Heart left ventricle (tissue), 13 donors: ENCODE measurements at regions not wholly inside any gene's neighbourhood (a gene's known extent, or its start where the extent isn't known, plus 50 kb on each side); places are given as distances from the start of the nearest gene placed in this dataset.

ENCODE experiments used
- POLR2A ChIP-seq, 2 donors: fragments of 450-650 bp; IDR thresholded peaks; one replicate each; pipeline ENCODE4 v1.6.1; 2017; ENCODE audit warnings: antibody characterized with exemption in 2 of 2, mild to moderate bottlenecking in 2 of 2, moderate library complexity in 2 of 2
- TF ChIP-seq, protein P1 (sequence below), 12 donors: fragments of 200-600 bp; sonication (generic) in 4 of 12; IDR thresholded peaks; one replicate each; pipeline versions ENCODE4 v1.5.0 to v1.8.0; 2018 to 2022; ENCODE audit warnings: antibody characterized with exemption in 12 of 12, mild to moderate bottlenecking in 5 of 12
- donor health status: ischemic (EF 13 %, LVEDD 7.1; RV severe dilation, severe dysfunction).
- donor health status: DM: no; HTN: yes; CAD: no.
- donor health status: DM: no; HTN: no; CAD: no.
- donor health status: ischemic (EF 25% LVEDD 6.9; RV normal size, moderate dysfunction).
- donor health status: ischemic (EF 25% LVEDD 5.7; RV mildly dilated, moderate dysfunction).
- donor health status: ischemic (EF 35%, LVEDD 5.7; RV mildly dilated, moderate dysfunction).
- donor health status: nonischemic (EF 11% LVEDD 7.7; RV severe dilation, severe dysfunction).
- donor health status: DM: yes; HTN: yes; CAD: no.
- donor health status: PGD.
- donor health status: ischemic (EF 29% LVEDD 5.4; RV normal size, mild dysfunction).
- donor health status: nonischemic (EF 23%, LVEDD 6.1; RV moderate dilation, normal function).

DNA sequence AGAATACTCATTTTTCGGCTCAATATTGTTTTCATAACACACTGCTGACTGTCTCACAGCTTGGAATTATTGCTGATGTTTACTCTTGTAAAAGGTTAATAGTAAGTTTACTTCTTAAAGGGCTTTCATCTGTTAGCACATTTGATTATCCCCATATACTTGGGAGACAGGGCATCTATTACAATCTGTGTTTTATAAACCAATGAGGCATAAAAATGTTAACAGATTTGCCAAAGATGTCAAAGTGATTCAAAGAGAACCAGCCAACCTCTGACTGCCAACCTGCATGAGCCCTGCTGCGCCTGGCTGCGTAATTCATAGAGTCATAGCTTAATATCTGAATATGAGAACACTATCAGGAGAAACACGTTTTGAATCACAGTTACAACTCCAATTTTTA lies 665.6 kb downstream of the TRIML1 start:
- TF ChIP-seq POLR2A (IDR thresholded peaks at IDR 0.05) = no peak
- TF ChIP-seq, protein P1, sequence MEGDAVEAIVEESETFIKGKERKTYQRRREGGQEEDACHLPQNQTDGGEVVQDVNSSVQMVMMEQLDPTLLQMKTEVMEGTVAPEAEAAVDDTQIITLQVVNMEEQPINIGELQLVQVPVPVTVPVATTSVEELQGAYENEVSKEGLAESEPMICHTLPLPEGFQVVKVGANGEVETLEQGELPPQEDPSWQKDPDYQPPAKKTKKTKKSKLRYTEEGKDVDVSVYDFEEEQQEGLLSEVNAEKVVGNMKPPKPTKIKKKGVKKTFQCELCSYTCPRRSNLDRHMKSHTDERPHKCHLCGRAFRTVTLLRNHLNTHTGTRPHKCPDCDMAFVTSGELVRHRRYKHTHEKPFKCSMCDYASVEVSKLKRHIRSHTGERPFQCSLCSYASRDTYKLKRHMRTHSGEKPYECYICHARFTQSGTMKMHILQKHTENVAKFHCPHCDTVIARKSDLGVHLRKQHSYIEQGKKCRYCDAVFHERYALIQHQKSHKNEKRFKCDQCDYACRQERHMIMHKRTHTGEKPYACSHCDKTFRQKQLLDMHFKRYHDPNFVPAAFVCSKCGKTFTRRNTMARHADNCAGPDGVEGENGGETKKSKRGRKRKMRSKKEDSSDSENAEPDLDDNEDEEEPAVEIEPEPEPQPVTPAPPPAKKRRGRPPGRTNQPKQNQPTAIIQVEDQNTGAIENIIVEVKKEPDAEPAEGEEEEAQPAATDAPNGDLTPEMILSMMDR (IDR thresholded peaks at IDR 0.05) = no peak
